D721Med (cell line): ENCODE measurements at regions not wholly inside any gene's neighbourhood (a gene's known extent, or its start where the extent isn't known, plus 50 kb on each side); places are given as distances from the start of the nearest gene placed in this dataset.

ENCODE experiments used
- DNase-seq: peaks from one replicate; pipeline ENCODE4 v3.0.0; 2011; ENCODE audit warnings: low spot score; ENCODE audit not compliant: insufficient read length
- FAIRE-seq: peaks from 2 replicates; lab custom pipeline; 2011; peaks lifted over from hg19 to GRCh38; lab: Jason Lieb, UNC
- CTCF ChIP-seq: IDR thresholded peaks from 2 replicates; pipeline ENCODE4 v1.5.1; 2012; ENCODE audit warnings: mild to moderate bottlenecking, control low read depth; ENCODE audit not compliant: insufficient read depth; ENCODE audit errors: missing control alignments

GRCh38 chr5:156191547-156191946 lies 135.4 kb upstream of the SGCD start:
- no peak for TF ChIP-seq CTCF
- FAIRE-seq, result no peak

GRCh38 chr5:156197042-156197635 lies 129.8 kb upstream of the SGCD start:
- DNase-seq (no peak), FAIRE-seq (peak; percentile 66)
- TF ChIP-seq CTCF, result no peak

More at GRCh38 chr5:156191547-156191946, 135.4 kb upstream of the SGCD start:
- no peak for DNase-seq

GRCh38 chr5:156199045-156199444 lies 127.9 kb upstream of the SGCD start:
- no peak for TF ChIP-seq CTCF
- no peak for DNase-seq
- FAIRE-seq, result peak; percentile 44

GRCh38 chr5:156200938-156201787 lies 125.8 kb upstream of the SGCD start:
- DNase-seq (no peak), FAIRE-seq (peak; percentile 48)
- no peak for TF ChIP-seq CTCF

- DNase-seq, result no peak
- TF ChIP-seq CTCF, result no peak
- no peak for FAIRE-seq
Observed at GRCh38 chr5:156201788-156202403, 125.1 kb upstream of the SGCD start.

- DNase-seq (no peak), FAIRE-seq (no peak)
- TF ChIP-seq CTCF, result no peak
Observed at GRCh38 chr5:156208271-156208670, 118.7 kb upstream of the SGCD start.
